KOPT-K1 (cell line): ENCODE measurements at regions not wholly inside any gene's neighbourhood (a gene's known extent, or its start where the extent isn't known, plus 50 kb on each side); places are given as distances from the start of the nearest gene placed in this dataset.
"Not testable (repeated sequence)": the region's sequence is repeated elsewhere in the genome, so short reads cannot be mapped to it uniquely, and the experiment has no call there.

ENCODE experiments used
- H3K27ac ChIP-seq: fragments of 200-600 bp; sonication (generic); 2 replicates; pipeline ENCODE4 v1.5.1; 2016; ENCODE audit warnings: antibody characterized with exemption, mild to moderate bottlenecking, low read depth, low read length; ENCODE audit not compliant: poor library complexity, severe bottlenecking
- H3K36me3 ChIP-seq: fragments of 200-600 bp; sonication (generic); 2 replicates; pipeline ENCODE4 v1.5.1; 2017; ENCODE audit warnings: antibody characterized with exemption, mild to moderate bottlenecking, low read length, moderate library complexity; ENCODE audit not compliant: insufficient read depth
- H3K9me3 ChIP-seq: fragments of 200-600 bp; sonication (generic); 2 replicates; pipeline ENCODE4 v1.5.1; 2017; ENCODE audit warnings: antibody characterized with exemption, low read length, mild to moderate bottlenecking; ENCODE audit not compliant: insufficient read depth, poor library complexity, severe bottlenecking

GRCh38 chr4:160296476-160296875, 1193.6 kb downstream of the RAPGEF2 start:
- Histone ChIP-seq H3K27ac (no peak overlapping the region), H3K9me3 (no peaks in the 10 kb centered on the region), H3K36me3 (no peaks in the 10 kb centered on the region)

GRCh38 chr4:160299177-160299576, 1196.3 kb downstream of the RAPGEF2 start:
- Histone ChIP-seq H3K36me3 (no peaks in the 10 kb centered on the region), H3K27ac (no peak overlapping the region), H3K9me3 (no peaks in the 10 kb centered on the region)

GRCh38 chr4:160299608-160300007, 1196.7 kb downstream of the RAPGEF2 start:
- Histone ChIP-seq H3K9me3 (no peaks in the 10 kb centered on the region), H3K27ac (no peak overlapping the region)

GRCh38 chr4:160316036-160316435, 1213.2 kb downstream of the RAPGEF2 start:
- no peaks in the 10 kb centered on the region for H3K36me3 ChIP-seq
- no peaks in the 10 kb centered on the region for H3K9me3 ChIP-seq
- no peak overlapping the region for H3K27ac ChIP-seq

More at GRCh38 chr4:160299608-160300007, 1196.7 kb downstream of the RAPGEF2 start:
- H3K36me3 ChIP-seq: no peaks in the 10 kb centered on the region

GRCh38 chr4:160318567-160319220, 1215.8 kb downstream of the RAPGEF2 start:
- Histone ChIP-seq H3K27ac (no peak overlapping the region), H3K36me3 (no peaks in the 10 kb centered on the region), H3K9me3 (no peaks in the 10 kb centered on the region)

- Histone ChIP-seq H3K27ac (no peak overlapping the region), H3K9me3 (no peaks in the 10 kb centered on the region), H3K36me3 (no peaks in the 10 kb centered on the region)
Measured at GRCh38 chr4:160319221-160319867, 1216.5 kb downstream of the RAPGEF2 start.

- Histone ChIP-seq H3K36me3 (no peaks in the 10 kb centered on the region), H3K27ac (no peak overlapping the region), H3K9me3 (no peaks in the 10 kb centered on the region)
Measured at GRCh38 chr4:160319868-160320260, 1217.0 kb downstream of the RAPGEF2 start.

GRCh38 chr4:160326110-160326509, 1223.2 kb downstream of the RAPGEF2 start:
- no peak overlapping the region for H3K27ac ChIP-seq
- H3K36me3 ChIP-seq: no peaks in the 10 kb centered on the region
- H3K9me3 ChIP-seq: no peaks in the 10 kb centered on the region

GRCh38 chr4:160347197-160347596, 1244.3 kb downstream of the RAPGEF2 start:
- H3K36me3 ChIP-seq: no peaks in the 10 kb centered on the region
- no peaks in the 10 kb centered on the region for H3K9me3 ChIP-seq
- no peak overlapping the region for H3K27ac ChIP-seq

- H3K27ac ChIP-seq: no peak overlapping the region
- H3K9me3 ChIP-seq: no peaks in the 10 kb centered on the region
- no peaks in the 10 kb centered on the region for H3K36me3 ChIP-seq
Measured at GRCh38 chr4:160350944-160351343, 1248.1 kb downstream of the RAPGEF2 start.

- Histone ChIP-seq H3K27ac (no peak overlapping the region), H3K36me3 (no peaks in the 10 kb centered on the region), H3K9me3 (no peaks in the 10 kb centered on the region)
Measured at GRCh38 chr4:160352637-160353036, 1249.8 kb downstream of the RAPGEF2 start.

- Histone ChIP-seq H3K36me3 (no peaks in the 10 kb centered on the region), H3K9me3 (no peaks in the 10 kb centered on the region), H3K27ac (no peak overlapping the region)
Measured at GRCh38 chr4:160353548-160353947, 1250.7 kb downstream of the RAPGEF2 start.

GRCh38 chr4:160362478-160362877, 1259.6 kb downstream of the RAPGEF2 start:
- Histone ChIP-seq H3K36me3 (no peaks in the 10 kb centered on the region), H3K27ac (no peak overlapping the region), H3K9me3 (peaks cover 4% of the 10 kb centered on the region)

- Histone ChIP-seq H3K9me3 (peaks cover 4% of the 10 kb centered on the region), H3K27ac (no peak overlapping the region), H3K36me3 (no peaks in the 10 kb centered on the region)
Measured at GRCh38 chr4:160364217-160364616, 1261.3 kb downstream of the RAPGEF2 start.

- not testable (repeated sequence) for H3K9me3 ChIP-seq, H3K36me3 ChIP-seq, H3K27ac ChIP-seq
Measured at GRCh38 chr4:160364665-160365064, 1261.8 kb downstream of the RAPGEF2 start.

- H3K9me3 ChIP-seq, H3K27ac ChIP-seq, H3K36me3 ChIP-seq: not testable (repeated sequence)
Measured at GRCh38 chr4:160365383-160365782, 1262.5 kb downstream of the RAPGEF2 start.
